Endothelial cell of umbilical vein (primary cell): ENCODE measurements at regions not wholly inside any gene's neighbourhood (a gene's known extent, or its start where the extent isn't known, plus 50 kb on each side); places are given as distances from the start of the nearest gene placed in this dataset.

Experiments
- CTCF ChIP-seq, 2 donors: IDR thresholded peaks; 1 replicate in 1 of 2; 2 replicates in 1 of 2; pipeline ENCODE4 v1.5.1; 2011; ENCODE audit warnings: low read length in 2 of 2, mild to moderate bottlenecking in 2 of 2, moderate library complexity in 2 of 2, control low read depth in 1 of 2, inconsistent platforms in 1 of 2, low read depth in 1 of 2; ENCODE audit not compliant: insufficient read depth in 1 of 2; ENCODE audit errors: extremely low read depth in 1 of 2
- EZH2 ChIP-seq: IDR thresholded peaks from 2 replicates; pipeline ENCODE4 v1.6.1; 2012; ENCODE audit warnings: borderline replicate concordance, low read depth, mild to moderate bottlenecking, moderate library complexity, low read length, inconsistent platforms; ENCODE audit not compliant: severe bottlenecking
- FOS ChIP-seq: IDR thresholded peaks from 2 replicates; pipeline ENCODE4 v1.6.1; 2011; ENCODE audit warnings: mild to moderate bottlenecking, low read length, moderate library complexity, borderline replicate concordance; ENCODE audit not compliant: insufficient read depth
- GATA2 ChIP-seq: IDR thresholded peaks from 2 replicates; pipeline ENCODE4 v1.7.0; 2011; ENCODE audit warnings: low read depth, mild to moderate bottlenecking, moderate library complexity, mixed read lengths, low read length; ENCODE audit not compliant: insufficient read length, insufficient read depth
- JUN ChIP-seq: IDR thresholded peaks from 2 replicates; pipeline ENCODE4 v1.6.1; 2011; ENCODE audit warnings: borderline replicate concordance, low read depth; ENCODE audit not compliant: insufficient read length, insufficient read depth
- MAX ChIP-seq: IDR thresholded peaks from 2 replicates; pipeline ENCODE4 v1.6.1; 2011; ENCODE audit not compliant: insufficient read depth, insufficient read length
- MYC ChIP-seq: IDR thresholded peaks from one replicate; pipeline ENCODE4 v1.6.1; 2011; ENCODE audit warnings: mild to moderate bottlenecking, low read depth, low read length
- POLR2A ChIP-seq: IDR thresholded peaks from 2 replicates; pipeline ENCODE4 v1.6.1; 2012; ENCODE audit warnings: low read depth, mild to moderate bottlenecking, control low read depth, low read length
- POLR2AphosphoS5 ChIP-seq: IDR thresholded peaks from 2 replicates; pipeline ENCODE4 v1.6.1; 2012; ENCODE audit warnings: low read depth, mild to moderate bottlenecking, control low read depth, low read length, moderate library complexity; ENCODE audit not compliant: insufficient read depth

- no peak for TF ChIP-seq CTCF (IDR thresholded peaks at IDR 0.05; ENCODE audit: extremely low read depth in 1 of 2, insufficient read depth in 1 of 2, low read depth in 1 of 2, low read length in 2 of 2)
- no peak for TF ChIP-seq POLR2AphosphoS5
- TF ChIP-seq MAX = no peak
- TF ChIP-seq POLR2A = no peak
- TF ChIP-seq EZH2 = no peak
- TF ChIP-seq MYC = no peak
- TF ChIP-seq FOS = no peak
- no peak for TF ChIP-seq JUN
- no peak for TF ChIP-seq GATA2
These were observed 68.6 kb upstream of the MIR17HG start for GRCh38 chr13:91278888-91279287.
